ENCODE measurements at regions not wholly inside any gene's neighbourhood (a gene's known extent, or its start where the extent isn't known, plus 50 kb on each side); places are given as distances from the start of the nearest gene placed in this dataset.
"Not testable (repeated sequence)": the region's sequence is repeated elsewhere in the genome, so short reads cannot be mapped to it uniquely, and the experiment has no call there.

DNA sequence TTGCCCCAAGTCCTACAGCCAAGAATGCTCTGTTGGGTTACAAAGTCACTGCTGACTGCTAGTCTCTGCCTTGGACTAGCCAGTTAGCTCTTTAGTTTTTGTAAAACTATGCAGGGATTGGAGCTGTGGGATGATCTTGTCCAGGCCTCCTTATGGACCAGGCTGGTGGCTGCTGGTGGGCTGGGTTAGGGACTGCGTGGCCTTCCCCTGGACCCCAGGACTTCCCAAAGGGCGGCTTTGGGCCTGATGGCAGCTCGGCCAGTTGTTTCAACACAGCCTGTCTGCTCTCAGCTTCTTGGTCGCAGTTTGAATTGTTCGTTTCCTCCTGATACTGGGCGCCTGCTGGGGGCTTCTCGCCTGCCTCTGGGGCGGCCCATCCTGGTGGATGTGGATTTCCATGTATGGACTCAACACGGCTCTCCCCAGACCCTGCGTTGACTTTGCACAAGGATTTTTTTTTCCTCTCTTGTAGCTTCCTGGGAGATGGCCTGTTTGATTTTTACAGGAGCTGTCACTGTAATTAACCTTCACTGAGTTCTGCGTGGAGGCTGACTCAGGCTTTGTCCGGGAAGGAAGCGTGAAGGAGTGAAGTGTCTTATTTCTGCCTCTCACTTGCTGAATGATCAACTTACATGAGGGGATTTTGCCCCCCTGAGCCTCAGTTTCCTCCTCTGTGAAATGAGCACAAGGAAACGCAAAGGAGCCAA, 91.9 kb upstream of the NEURL1B start:
- no peak for DNase-seq (ENCODE audit: low spot score)

DNA sequence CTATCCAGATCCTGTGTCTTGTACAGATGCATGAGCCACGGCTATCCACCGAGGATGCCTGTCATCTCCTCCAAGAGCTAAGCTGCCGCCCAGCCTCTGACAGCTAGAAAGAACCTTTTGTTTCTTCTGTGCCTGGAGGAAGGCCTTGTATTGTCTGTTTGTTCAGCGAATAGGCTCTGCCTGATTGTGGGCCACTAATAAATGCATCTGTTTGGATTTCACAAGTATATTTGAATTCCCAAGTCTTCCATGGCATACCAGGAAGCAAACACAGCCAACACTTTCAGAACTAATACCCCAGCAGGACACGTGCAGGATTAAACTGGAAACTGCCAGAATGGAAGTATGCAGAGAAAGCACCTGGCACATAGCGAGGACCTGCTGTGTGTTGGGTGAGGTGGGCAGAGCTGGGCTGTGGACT, 92.7 kb upstream of the NEURL1B start:
- DNase-seq (ENCODE audit: low spot score), result no peak

DNA sequence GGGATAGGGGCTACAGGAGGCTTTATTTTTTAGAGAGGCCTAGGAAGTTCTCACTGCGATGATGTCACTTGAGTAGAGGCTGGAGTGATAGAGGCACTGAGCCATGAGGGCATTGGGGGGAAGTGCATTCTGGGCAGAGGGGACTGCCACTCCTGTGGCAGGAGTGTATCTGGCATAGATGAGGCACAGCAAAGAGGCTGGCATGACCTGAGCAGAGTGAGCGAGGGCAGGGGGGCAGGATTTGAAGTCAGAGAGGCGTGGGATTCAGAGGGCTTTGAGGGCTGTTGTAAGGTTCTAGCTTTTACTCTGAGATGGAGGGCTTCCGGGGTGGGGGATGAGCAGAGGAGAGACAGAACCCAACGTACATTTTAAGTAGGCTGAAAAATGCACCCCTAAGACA, 91.9 kb upstream of the SH3PXD2B start:
- no peak for DNase-seq (ENCODE audit: low spot score)

DNA sequence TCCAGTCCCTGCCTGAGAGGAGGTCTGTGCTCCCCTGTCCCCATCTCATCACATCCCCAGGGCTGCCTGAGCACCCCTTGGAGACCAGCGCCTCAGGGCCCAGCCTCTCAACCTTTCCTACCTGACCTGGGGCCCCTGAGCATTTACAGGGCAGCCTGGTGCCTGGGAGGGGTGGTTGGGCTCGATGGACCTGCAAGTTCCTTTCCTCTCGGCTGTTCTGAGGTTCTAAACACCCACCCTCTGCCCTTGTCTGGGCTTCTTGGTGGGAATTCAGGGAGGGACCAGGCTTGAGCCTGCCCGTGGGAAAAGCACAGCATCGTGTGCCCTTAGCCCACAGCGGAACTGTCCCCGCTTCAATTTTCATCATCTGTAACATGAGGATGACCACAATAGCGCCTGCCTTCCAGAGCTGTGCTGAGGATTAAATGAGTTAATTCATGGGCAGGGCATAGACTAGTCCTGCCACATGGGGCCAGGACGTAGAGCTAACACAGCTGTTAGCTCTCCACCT, 91.0 kb upstream of the SH3PXD2B start:
- DNase-seq (ENCODE audit: low spot score), result no peak

DNA sequence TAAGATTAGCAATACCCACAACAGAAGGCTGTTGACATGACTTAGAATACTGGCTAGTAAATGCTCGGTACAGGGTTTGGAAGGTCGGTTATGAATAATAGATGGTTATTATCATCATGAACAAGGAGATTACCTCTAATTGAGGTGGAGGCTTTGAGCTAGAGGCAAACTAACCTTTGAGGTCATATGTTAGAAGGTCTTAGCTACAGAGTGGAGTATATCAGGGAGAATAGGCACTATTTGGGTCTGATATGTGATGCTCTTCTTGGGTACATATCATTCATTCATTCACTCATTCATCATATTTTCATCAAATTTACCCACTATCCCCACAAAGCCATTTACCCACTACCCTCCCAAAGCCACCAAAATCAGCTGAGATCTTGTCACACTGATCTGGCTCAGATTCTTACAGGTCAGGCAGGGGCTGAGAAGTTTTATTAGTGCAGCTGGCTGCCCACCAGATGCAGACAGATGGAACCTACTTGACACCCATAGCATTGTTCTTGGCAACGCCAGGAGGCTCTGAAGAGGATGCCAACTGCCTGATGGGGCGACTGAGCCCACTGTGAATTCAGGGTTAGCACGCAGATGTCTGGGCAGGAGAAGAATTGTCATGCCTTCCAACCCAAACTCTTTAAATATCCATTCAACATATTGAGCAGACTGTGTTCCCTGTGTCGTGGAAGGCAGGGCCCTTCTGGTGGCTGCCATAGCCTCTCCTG, 90.2 kb upstream of the SH3PXD2B start:
- no peak for DNase-seq (ENCODE audit: low spot score)

DNA sequence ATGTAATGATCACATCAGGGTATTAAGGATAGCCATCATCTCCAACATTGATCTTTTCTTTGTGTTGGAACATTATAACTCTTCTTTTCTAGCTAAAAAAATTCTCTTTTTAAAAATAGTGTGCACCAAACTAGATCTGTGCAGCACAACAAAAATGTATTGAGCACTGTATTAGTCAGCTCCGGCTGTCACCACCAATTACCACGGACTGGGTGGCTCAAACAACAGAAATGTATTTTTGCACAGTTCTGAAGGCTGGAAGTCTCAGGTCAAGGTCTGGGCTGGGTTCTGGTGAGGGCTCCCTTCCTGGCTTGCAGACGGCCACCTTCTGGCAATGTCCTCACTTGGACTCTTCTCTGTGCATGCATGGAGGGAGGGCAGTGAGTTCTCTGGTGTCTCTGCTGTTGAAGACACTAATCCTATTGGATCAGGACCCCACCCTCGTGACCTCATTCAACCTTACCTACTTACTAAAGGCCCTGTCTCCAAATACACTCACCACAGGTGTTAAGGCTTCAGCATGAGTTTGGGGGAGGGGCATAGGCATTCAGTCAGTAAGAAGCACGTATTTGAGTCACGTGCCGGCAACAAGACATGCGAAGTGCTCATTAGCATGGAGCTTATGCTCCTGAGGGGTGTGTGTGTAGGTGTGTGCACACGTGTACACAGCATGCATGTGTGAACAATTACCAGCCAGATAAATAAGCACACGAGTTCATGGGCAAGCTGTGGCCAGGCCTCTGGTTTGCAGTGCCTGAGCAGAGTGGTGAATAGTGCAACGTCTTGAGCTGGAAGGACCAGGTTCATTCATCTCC, 89.4 kb upstream of the SH3PXD2B start:
- DNase-seq (ENCODE audit: low spot score), result no peak

DNA sequence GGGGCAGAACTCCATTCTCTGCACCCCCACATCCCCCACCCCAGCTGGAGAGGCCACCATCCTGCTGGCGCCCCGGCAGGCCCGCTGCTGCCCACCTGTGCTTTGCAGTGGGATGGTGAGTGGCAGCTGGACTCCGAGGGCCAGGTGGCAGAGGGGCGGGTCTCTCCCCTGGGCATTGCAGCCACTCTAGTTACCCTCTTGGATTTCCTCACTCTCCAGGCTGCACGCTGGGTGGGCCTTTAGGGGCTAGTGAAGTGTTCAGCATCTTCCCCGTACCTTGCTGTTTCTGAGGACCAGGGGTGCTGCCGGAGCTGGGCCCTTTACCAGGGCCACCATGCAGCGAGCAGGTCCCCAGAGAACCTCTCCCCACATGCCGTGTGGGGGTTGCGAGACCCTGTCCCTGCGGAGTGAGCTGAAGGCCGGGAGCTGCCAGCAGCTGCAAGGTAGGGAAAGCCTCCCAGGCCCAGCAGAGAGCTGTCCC, 88.4 kb upstream of the SH3PXD2B start:
- no peak for DNase-seq (ENCODE audit: low spot score)

DNA sequence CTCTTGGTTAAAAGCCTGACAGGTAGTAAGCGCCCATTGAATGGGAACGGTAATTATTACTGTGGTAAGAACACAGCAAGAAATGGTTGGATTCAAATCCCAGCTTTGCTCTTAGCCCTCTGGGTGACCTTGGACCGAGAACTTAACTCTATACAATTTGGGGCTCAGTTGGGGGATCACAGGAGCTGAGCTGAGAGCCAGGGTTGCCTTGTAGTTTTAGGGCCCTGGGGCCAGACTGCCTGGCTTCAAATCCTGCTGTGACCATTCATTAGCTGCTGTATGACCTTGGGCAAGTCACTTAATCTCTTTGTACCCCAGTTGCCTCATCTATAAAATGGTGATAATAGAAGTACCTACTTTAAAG, 87.4 kb upstream of the SH3PXD2B start:
- DNase-seq (ENCODE audit: low spot score), result no peak

DNA sequence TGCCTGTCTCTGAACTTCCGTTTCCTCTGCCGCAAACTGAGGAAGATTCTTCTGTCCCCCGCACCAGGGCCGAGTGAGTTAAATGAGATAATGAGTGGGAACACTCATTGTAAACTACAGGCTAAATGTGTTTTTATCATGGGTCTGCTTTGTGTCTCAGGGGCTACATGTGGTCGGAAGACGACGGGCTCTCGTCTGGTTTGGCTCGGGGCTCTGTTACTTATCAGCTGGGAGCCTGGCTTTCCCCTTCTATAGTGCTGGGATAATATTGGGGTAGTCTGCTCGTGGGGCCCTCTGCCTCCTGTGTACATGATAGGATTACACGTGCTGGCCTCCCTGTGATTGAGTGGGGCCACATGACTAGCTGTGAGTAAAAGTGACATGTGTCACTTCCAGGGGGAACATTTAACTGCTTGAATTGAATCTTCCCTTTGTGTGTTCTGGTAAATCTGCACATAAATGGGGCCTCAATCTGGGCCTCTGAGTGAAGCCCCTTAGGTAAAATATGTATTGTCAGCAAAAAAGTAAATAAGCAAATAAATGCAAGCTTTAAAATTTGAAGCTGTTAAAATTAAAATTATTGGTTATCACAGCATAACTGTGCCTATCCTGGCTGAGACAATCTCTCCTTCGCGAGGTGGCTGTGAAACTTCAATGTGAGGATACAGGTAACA, 86.9 kb upstream of the SH3PXD2B start:
- no peak for DNase-seq (ENCODE audit: low spot score)

DNA sequence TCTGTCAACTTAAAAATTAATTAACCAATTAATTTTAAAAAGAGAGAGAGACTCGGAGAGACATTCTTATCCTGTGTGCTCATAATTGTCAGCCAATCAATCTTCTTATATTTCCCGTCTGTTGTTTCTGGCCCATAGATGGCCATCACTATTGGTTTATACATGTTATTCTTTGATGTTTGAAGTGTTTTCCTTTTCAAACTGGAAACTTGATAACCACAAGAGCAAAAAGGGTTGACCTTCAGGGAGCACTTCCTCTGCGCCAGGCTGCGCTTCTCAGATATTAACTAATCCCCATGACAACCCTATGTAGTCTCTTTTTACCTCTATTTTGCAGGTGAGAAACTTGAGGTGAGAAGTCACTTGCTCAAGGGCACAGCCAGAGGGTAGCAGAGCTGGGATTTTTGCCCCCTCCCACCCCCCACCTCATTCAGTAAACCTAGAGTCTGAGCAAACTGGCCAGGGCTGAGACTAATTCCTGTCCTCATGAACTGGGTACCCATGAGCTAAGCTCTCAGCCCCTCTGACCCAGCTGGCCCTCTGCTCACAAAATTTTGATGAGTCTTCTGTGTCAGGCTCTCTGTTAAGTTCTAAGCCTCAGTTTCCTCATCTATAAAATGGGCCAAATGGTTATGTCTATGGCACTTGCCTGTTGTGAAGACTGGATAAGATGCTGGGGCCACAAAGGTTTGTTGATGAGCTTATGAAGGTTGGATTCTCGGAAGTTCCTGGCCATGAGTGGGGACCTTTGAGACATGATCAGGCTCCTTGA, 86.0 kb upstream of the SH3PXD2B start:
- no peak for DNase-seq (ENCODE audit: low spot score)

DNA sequence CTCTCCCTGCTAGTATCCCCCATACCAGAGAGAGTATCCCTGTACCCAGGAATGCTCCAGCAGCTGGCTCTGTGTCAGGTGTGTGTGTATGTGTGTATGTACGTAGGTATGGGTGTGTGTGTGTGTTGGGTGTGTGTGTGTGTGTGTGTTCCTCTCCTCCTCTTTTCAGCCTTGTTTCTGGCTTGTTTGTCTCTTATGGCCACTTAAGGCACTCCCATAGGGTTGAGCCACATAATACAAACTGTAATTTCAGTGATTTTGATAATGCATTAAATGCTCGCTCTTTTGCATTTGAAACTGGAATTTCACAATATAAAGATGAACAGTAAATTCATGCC, 80.8 kb upstream of the SH3PXD2B start:
- DNase-seq (ENCODE audit: low spot score), result no peak

DNA sequence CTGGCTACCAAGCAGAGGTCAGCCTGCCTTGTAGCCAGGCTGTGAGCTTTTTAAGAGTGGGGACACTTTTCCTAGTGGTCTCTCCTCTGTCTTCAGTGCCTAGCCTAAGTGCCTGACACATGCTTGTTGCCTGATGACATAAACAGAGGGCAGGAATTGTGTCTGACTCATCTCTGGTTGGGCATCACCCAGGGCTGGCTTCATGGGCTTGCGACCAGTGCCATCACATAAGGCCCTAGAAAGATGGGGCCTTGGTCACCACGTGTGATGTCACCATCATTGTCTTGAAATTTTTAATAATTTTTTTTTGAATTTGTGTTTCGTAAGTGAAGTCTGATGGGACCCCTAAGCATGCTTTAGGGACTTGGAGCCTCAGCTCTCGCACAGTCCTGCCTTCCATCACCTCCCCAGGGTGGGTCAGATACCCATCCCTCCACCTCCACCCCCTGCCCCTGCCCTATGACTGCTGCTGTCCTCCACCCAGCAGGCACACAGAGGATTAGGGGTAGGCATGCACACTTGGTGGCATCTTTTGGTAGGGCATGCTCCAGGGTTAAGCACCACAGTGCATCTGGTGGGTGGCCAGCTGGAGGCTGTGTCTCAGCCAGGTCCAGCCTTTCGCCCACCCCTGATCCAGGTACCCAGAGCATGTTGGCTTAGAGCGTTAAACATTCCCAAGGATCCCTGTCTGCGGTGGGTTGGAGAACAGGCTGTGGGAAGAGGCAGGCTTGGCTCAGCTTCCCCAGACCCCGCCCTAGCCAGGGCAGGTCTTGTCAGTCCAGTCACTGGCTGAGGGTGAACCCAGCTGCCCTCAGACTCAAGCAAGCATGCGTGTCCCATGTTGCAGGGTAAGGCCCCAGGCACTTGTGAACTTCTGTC, 80.1 kb upstream of the SH3PXD2B start:
- DNase-seq (ENCODE audit: low spot score), result no peak

DNA sequence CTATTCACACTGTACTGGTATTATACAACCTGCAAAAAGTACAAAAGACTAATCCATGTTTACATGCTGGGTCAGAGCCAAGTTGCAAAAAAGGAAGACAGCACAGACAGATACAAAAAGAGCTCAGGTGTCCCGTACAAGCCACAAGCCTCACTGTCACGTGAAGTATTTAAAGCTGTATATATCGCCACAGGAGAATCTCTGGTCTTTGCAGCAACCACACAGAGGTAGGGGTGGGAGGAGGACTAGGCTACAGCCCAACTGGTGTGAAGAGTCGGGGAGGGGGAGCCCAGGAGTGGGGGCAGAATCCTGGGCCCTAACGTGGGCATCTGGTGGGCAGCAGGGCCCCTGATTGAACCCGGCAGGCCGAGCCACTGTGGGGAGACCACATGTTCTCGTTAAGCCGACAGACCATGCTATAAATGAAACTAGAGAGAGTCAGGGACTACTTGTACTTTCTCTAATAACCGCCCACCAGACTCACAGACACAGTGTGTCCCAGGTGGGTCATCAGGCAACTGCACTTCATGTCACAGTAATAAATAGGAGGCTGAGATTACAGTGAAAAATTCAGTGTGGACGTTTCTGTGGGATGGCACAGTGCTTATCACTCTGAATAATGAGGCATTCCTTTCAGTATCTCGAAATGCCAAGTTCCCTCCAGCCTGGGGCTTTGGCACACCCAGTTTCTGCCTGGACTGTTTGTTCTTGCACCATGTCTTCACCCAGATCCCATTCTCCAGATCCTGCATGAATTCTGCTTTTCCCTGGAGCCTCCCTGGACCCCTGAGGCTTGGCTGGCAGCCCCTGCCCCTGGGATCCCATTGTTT, 79.3 kb upstream of the SH3PXD2B start:
- no peak for DNase-seq (ENCODE audit: low spot score)

DNA sequence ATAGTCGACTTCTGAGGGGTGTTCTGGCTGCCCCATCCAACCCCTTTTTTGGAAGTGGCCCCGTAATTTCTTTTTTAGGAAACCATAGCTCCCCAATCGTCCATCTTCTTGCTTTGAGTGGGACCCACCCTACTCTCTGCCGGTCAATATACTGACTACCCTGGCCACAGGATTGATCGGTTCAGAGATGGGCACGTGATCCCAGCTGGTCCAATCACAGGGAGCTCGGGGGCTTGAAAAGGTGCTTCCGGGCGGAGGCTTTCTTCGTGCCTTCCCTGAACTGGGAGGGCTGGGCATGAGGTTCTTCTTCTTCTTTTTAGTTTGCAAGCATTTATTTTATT, 78.7 kb upstream of the SH3PXD2B start:
- DNase-seq (ENCODE audit: low spot score), result no peak

DNA sequence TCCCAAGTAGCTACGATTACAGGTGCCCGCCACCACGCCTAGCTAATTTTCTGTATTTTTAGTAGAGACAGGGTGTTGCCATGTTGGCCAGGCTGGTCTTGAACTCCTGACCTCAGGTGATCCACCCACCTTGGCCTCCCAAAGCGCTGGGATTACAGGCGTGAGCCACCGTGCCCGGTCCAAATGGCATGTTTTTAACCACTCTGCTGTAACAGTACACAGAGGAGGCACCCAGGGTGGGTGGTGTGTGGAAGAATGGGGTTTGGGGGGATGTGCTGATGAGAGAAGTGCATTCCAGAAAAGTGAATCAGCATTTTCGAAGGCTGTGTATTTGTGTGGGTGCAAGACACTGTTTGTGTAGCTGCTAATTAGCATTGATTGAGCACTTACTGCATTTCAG, 78.1 kb upstream of the SH3PXD2B start:
- not testable (repeated sequence) for DNase-seq (ENCODE audit: low spot score)

DNA sequence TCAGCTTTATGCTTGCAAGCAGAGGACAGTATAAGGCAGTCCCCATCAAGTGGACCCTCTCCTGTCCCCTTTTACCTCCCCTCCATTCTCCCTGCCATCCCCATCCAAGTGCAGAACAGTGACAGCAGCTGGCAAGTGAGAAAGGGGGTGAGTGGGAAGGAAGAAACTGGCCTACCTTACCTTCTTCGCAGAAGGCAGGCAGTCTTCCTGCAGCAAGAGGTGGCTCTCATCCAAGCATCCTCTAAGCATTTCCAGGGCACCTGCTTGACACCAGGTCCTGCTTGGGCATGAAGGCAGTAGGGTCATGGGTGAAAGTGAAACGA, 77.3 kb upstream of the SH3PXD2B start:
- no peak for DNase-seq (ENCODE audit: low spot score)

DNA sequence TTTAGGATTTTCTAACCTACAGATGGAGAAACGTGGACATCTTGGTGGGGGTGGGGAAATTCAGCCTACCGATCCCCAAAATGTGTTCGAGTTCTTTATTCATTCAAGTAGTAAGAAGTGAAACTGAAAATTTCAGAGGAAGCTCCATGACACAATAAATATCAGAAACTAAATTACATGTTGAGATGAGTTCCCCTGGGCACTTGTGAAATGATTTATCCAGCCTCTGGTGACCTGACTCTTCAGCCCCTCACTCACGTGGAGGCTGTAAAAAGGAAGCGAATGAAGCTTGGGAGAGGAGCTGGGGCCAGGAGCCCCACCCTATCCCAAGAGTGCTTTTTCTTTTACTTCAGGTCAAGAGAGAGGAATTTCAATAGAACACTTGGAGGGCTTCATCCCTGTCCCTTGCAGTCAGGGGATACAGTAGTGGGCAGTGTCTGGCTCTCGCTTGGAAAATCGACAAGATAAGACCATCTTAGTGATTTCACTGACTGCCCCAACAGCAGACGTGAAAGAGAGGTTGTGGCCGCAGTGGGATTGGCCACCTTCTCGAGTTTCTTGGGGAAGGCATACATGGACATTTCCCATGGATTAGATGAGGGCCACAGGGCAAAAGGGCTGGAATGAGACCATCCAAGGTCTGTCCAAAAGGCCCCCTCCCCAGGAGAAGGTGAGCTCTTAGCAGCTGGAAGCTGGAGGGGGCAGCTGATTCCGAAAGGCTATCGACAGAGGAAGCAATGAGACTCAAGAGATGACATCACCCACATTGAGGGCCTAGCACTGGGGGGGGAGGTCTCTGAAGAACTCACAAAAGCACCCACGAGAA, 76.8 kb upstream of the SH3PXD2B start:
- DNase-seq (ENCODE audit: low spot score), result no peak

DNA sequence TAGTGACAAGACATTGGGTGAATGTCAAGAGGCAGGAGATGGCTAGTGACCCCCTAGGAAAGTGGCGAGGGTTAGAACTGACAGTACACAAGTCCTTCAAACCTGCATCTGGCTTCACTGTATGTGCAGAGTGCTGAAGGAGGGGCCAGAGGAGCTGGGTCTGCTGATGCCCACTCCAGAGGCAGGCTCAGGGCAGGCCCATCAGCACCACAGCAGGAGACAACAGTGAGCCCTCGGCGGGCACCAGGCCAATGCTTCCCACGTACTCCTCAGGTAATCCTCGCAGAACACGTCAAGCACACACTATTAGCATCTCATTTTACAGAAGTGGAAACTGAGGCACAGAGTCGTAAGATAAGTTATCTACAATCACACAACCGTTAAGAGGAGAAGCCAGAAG, 76.1 kb upstream of the SH3PXD2B start:
- DNase-seq (ENCODE audit: low spot score), result no peak

DNA sequence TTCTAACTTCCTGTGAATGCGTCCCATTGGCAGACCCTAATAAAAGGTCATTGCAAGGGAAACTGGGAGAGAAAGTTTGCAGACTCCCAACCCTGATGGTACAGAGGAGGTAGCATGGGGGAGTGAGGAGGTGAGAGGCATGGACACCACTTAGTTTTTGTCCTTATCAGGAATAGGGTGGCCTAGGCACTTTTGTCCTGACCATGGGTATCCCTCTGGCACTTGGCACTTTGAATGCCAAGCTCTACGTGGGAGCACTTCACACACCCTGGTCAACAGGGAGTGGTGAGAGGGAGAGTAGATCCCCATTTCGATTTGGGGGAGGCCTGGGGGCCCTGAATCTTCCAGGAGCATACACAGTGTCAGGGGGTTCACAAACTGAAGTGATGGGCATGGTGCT, 75.6 kb upstream of the SH3PXD2B start:
- DNase-seq (ENCODE audit: low spot score), result no peak
